H54 (cell line): ENCODE measurements at regions not wholly inside any gene's neighbourhood (a gene's known extent, or its start where the extent isn't known, plus 50 kb on each side); places are given as distances from the start of the nearest gene placed in this dataset.
"Not testable (repeated sequence)": the region's sequence is repeated elsewhere in the genome, so short reads cannot be mapped to it uniquely, and the experiment has no call there.

Experiments
- DNase-seq: peaks from one replicate; pipeline ENCODE4 v3.0.0; 2011; ENCODE audit warnings: low spot score, mixed read lengths; ENCODE audit not compliant: insufficient read length
- FAIRE-seq: peaks from 3 replicates; lab custom pipeline; 2011; peaks lifted over from hg19 to GRCh38; lab: Jason Lieb, UNC
- POLR2A ChIP-seq: IDR thresholded peaks from 2 replicates; pipeline ENCODE4 v1.6.1; 2011; ENCODE audit warnings: low read depth, mild to moderate bottlenecking, low read length

DNA sequence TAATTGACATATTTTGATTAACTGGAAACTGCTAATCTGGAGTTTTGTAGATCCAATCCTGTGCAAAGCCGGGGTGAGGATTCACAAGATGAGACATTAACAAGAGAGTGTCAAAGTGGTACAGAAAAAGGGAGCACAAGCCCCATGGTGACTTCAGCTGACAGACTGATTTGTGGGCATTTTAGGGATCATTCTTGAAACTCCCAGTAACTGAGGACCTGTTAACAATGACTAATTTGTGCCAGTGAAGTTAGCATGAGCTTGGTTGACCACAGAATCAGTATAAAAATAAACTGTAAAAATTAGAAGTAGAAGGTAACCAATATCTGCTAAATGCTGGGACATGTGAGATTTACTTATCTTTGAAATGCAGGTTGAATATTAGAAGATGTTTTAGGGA is 1578.3 kb downstream of the EFNA5 start:
- FAIRE-seq (no peak), DNase-seq (no peak)
- no peak for TF ChIP-seq POLR2A

DNA sequence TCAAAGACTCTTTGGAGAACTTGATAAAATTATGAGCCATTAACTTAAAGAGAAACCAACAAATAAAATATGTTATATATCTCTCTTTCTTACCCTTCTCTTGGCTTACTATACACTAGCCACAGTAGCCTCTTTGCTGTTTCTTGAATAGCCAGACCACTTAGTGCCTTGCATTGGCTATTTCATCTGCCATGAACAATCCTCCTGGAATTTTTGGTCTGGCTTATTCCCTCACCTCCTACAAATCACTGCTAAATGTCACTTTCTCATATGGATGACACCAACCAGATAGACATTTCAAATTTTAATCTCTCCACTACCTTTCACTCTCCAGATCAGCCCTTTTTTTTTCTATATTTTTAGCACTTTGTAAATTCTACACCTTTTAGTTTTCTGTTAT is 1581.7 kb downstream of the EFNA5 start:
- FAIRE-seq (no peak), DNase-seq (no peak)
- no peak for TF ChIP-seq POLR2A

DNA sequence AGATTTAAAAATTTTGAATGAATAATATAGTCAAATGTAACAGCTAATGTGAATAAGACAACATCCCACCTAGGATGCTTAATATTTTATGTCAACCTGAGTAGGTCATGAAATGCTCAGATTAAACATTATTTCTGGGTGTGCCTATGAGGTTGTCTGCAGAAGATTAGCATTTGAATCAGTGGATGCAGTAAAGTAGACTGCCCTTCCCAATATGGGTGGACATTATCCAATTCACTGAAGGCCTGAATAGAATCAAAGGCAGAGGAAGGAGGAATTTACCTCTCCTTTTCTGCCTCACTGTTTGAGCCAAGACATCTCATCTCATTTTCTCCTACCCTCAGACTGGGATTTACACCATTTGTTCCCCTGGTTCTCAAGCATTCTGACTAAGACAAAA is 1582.3 kb downstream of the EFNA5 start:
- no peak for FAIRE-seq
- TF ChIP-seq POLR2A, result no peak
- DNase-seq, result no peak

DNA sequence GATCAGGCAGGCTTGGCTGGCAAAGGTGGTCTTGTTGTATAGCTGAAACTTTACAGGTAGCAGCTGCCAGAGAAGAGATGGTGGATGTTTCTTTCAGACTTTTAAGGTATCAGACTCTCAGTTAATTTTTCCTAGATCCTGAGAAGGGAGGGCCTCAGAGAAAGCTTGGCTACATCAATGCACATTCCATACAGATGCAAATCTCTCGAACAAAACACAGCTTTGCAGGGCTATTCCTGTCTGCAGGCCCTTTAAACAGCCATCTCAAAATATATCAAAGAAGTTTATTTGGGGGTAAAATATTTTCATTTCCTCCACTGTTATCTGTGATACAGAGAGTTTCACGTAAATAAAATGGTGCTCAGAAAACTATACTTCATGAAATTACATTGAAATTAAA is 1584.4 kb downstream of the EFNA5 start:
- DNase-seq (no peak), FAIRE-seq (no peak)
- TF ChIP-seq POLR2A, result no peak

DNA sequence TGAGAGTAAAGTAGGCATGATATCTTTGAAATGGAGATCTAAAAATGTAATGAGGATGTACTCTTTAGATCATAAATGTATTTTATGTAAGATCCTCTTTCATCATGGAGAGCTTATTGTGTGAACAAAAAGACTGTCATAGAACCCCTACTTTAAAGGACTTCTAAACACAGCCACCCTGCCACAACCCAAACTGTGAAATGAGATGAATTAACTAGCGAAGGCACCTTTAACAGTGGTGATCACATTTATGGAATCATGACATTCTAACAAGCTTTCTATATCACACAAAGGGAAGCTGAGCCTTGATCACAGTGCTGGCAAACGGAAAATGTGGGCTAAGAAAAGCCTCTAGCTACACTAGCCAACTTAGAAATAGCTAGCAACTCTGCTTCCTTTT is 1585.2 kb downstream of the EFNA5 start:
- no peak for DNase-seq
- no peak for FAIRE-seq
- no peak for TF ChIP-seq POLR2A

DNA sequence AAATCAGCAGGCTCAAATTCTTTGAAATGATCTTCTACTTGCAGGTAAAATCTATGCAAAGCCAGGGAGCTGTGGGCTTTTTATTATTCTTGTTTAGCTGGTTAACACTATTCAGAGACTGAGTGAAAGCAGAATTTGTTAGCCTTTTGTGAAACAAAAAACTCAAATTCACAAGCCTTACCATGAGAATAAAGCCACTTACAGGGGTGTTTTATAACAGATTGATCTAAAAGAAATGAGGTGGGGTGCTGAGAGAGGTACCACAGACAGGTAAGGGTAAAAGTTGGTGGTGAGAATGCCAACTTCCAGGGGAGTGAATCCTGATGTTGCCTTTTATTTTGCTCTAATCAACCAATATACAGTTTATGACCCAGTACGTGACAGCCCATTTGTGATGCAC is 1585.6 kb downstream of the EFNA5 start:
- FAIRE-seq, result no peak
- no peak for DNase-seq
- TF ChIP-seq POLR2A, result no peak

DNA sequence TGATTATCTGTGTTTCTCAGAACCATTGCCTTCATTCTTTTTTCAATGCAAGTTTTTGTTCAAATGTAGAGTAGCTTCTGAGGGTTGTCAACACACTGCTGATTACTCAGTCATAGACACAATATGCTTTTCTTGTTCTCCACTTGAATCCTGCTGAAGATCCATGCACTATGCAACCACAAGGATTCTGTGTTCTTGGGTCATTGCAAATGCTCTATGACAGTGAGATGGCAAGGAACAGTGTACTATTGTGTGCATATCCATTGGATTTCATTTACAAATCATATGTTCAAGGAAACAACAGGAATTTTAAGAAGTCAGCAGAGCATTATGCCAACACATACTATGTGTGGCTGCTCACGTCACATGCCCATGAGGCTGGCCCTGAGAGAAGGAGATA is 1590.2 kb downstream of the EFNA5 start:
- no peak for TF ChIP-seq POLR2A
- DNase-seq (no peak), FAIRE-seq (peak; percentile 68)

DNA sequence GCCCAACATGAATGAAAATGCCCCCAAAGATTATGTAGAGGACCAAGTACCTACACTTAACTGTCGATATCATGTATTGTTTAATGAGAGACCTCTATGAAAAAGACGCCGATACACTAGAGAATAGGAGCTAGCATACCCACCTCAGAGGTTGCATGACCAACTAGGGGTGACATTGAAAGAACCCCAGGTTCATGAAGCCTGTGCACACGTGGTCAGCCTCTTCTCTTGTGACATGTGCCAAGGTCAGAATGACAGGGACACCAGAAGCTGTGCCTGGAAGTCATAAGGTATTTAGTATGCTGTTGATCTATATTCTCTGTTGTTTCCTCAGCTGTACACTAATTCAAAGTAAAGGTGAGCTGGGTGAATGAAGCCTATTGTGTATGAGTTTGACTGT is 1594.1 kb downstream of the EFNA5 start:
- FAIRE-seq (no peak), DNase-seq (no peak)
- TF ChIP-seq POLR2A, result no peak

DNA sequence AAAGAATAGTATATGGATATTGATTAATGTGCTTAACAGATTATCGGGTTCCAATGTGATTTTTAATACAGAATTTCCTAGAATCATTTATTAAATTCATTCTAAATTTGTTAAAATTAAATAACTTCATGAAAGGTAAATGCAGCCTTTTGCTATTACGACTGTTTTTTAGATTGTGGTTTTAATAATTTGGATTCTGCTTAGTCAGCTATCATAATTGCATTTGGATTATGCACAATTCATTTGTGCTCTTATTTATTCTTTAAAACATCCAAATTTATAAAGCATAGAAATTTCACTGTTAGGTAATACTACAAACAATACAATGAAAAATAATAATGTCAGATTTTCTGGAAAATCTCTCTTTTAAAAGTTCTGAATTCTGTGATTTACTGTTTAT is 1598.5 kb downstream of the EFNA5 start:
- DNase-seq (no peak), FAIRE-seq (no peak)
- TF ChIP-seq POLR2A, result no peak

DNA sequence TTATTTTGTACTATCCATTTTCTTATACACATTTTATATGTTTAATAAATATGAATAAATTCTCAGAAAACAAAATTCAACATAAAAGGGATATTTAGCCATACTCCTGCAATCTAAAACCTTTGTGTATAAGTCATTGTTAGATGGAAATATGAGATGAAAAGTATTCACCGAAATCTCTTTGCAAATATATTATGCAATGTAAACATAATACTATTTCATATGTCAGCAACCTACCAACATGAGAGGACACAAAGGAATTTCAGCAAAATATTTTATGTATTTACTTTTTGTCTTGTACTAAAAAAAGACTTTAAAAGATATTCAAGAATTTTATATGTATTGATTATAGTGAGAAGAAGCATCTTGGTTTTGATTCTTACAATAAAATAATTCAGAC is 1623.4 kb downstream of the EFNA5 start:
- TF ChIP-seq POLR2A, result no peak
- no peak for FAIRE-seq

DNA sequence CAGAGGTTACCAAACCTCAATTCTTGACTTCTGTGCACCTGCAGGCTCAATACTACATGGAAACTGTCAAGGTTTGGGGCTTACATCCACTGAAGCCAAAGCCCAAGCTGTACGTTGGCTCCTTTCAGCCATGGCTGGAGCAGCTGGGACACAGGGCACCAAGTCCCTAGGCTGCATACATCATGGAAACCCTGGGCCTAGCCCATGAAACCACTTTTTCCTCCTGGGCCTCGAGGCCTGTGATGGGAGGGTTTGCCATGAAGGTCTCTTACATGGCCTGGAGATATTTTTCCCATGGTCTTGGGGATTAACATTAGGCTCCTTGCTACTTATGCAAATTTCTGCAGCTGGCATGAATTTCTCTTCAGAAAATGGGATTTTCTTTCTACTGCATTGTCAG is 1638.7 kb downstream of the EFNA5 start:
- not testable (repeated sequence) for FAIRE-seq, DNase-seq

More for the DNA sequence above, 1623.4 kb downstream of the EFNA5 start:
- DNase-seq, result no peak

DNA sequence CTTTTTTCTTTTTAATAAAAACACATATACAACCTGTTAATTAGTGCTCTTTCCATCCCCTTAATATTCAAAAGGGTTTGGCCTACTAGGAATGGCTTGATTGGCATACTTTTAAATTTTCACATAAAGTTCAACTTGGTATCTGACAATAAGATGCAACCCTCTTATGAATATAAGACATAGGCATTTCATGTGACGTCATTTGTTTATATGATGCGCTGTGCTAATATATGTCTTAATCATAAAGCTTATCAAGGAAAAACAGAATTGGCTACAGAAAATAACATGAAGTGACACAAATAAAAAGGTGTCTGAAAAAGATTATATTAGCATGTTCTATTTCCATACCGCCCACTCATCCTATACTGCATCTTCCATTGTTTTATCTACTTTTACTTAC is 1642.4 kb downstream of the EFNA5 start:
- DNase-seq (no peak), FAIRE-seq (no peak)
- no peak for TF ChIP-seq POLR2A

DNA sequence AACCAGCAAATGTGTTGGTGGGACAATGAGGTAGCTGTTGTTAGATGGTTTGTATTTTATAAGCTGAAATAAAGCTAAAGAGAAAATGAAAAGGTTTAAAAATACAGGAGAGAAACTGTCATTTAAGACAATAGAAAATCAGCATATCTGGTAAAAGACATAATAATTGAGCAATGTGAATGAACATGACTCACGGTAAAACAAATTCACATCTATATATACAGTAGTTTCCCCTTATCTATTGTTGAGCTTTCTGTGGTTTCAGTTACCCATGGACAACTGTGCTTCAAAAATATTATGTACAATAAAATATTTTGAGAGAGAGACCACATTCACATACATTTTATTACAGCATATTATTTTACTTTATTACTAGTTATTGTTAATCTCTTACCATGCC is 1649.8 kb downstream of the EFNA5 start:
- no peak for TF ChIP-seq POLR2A
- DNase-seq (no peak), FAIRE-seq (no peak)

DNA sequence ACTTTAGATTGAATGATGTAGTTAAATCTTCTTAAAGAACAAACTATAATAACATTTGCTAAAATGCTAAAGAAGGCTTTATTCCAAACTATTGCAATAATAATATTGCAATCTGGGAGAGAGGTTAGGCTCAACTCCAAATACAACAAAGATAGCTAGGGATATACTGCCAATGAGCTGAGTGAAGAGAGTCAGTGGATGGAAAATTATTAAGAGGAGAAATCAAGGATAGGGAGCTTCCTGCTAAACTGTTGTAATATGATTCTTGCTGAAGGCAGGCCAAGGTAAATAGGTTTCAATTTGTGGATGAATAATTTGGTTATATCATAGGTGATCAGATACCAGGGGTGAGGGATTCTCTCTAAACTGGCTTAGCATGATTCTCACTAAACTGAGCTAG is 1651.5 kb downstream of the EFNA5 start:
- FAIRE-seq, result no peak

DNA sequence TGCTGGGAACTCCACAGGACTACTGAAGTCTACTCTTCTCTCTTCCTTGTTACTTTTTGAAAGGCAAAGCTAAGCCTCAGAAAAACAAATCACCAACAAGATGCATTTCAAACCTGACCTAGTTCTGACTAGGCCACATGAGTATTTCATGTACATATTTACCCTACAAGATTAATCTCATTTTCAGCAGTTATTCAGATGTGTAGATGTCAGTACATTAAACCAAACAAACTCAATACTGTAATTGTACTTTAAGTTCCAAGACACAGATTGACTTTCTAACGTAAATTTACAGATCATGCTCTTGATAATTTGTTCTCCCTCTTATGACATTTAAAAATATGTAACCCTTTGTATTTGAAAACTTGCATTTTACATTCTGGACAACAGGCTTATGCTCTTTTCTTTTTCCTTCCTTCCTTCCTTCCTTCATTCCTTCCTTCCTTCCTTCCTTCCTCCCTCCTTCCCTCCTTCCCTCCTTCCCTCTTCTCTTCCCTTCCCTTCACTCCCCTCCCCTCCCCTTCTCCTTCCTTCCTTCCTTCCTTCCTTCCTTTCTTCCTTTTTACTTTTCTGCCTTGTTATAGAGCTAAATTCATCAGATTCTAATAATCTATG is 1653.4 kb downstream of the EFNA5 start:
- no peak for TF ChIP-seq POLR2A
- DNase-seq, result no peak
- FAIRE-seq, result no peak

More for the DNA sequence above, 1651.5 kb downstream of the EFNA5 start:
- no peak for TF ChIP-seq POLR2A
- no peak for DNase-seq

DNA sequence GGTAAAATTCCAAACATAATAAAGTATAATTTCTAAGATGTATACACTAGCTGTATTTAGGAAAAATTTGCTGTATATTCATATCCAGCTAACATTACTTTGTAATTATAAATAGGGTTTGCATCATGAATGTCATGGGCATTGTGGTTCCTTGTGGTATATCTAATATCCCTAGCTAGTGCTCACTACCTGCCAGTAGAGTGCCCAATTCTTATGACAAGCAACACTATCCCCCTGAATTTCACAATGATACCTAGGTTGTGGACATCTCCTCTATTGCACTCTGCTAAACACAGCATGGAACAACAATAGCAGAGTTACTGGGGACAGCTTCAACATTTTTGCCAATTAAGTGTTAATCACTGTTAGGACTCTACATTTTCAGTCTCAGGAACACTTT is 1656.5 kb downstream of the EFNA5 start:
- FAIRE-seq, result peak; percentile 27
- no peak for TF ChIP-seq POLR2A
- no peak for DNase-seq
